ENCODE measurements at regions not wholly inside any gene's neighbourhood (a gene's known extent, or its start where the extent isn't known, plus 50 kb on each side); places are given as distances from the start of the nearest gene placed in this dataset.

DNA sequence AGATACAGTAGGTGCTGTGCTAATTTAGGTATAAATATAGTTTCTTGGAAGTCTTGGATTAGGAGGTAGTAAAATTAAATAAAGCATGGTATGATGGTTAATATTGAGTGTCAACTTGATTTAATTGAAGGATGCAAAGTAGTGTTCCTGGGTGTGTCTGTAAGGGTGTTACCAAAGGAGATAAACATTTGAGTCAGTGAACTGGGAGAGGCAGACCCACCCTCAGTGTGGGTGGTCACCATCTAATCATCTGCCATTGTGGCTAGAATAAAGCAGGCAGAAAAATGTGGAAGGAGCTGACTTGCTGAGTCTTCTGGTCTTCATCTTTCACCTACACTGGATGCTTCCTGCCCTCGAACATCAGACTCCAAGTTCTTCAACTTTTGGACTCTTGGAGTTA, 153.7 kb upstream of the GK2 start:
- TF ChIP-seq, protein P1, sequence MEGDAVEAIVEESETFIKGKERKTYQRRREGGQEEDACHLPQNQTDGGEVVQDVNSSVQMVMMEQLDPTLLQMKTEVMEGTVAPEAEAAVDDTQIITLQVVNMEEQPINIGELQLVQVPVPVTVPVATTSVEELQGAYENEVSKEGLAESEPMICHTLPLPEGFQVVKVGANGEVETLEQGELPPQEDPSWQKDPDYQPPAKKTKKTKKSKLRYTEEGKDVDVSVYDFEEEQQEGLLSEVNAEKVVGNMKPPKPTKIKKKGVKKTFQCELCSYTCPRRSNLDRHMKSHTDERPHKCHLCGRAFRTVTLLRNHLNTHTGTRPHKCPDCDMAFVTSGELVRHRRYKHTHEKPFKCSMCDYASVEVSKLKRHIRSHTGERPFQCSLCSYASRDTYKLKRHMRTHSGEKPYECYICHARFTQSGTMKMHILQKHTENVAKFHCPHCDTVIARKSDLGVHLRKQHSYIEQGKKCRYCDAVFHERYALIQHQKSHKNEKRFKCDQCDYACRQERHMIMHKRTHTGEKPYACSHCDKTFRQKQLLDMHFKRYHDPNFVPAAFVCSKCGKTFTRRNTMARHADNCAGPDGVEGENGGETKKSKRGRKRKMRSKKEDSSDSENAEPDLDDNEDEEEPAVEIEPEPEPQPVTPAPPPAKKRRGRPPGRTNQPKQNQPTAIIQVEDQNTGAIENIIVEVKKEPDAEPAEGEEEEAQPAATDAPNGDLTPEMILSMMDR (IDR thresholded peaks at IDR 0.05): no peak
- TF ChIP-seq EP300 (IDR thresholded peaks at IDR 0.05) (no peak), POLR2A (IDR thresholded peaks at IDR 0.05) (no peak)

Measured in ovary (tissue), 3 donors.